OCI-LY1 (cell line): ENCODE measurements at regions not wholly inside any gene's neighbourhood (a gene's known extent, or its start where the extent isn't known, plus 50 kb on each side); places are given as distances from the start of the nearest gene placed in this dataset.

Experiments
- EZH2 ChIP-seq: fragments of 200-600 bp; sonication (generic), shearing (Covaris generic); IDR thresholded peaks from 2 replicates; pipeline ENCODE4 v1.8.0; 2017; ENCODE audit warnings: borderline replicate concordance, mixed run types, mild to moderate bottlenecking, antibody characterized with exemption, low read length, moderate library complexity, mixed read lengths
- TF ChIP-seq, protein P1 (sequence below): fragments of 200-600 bp; sonication (generic), shearing (Covaris generic); IDR thresholded peaks from 2 replicates; pipeline ENCODE4 v1.5.1; 2017; ENCODE audit warnings: mild to moderate bottlenecking, antibody characterized with exemption, low read length, moderate library complexity, mixed read lengths

DNA sequence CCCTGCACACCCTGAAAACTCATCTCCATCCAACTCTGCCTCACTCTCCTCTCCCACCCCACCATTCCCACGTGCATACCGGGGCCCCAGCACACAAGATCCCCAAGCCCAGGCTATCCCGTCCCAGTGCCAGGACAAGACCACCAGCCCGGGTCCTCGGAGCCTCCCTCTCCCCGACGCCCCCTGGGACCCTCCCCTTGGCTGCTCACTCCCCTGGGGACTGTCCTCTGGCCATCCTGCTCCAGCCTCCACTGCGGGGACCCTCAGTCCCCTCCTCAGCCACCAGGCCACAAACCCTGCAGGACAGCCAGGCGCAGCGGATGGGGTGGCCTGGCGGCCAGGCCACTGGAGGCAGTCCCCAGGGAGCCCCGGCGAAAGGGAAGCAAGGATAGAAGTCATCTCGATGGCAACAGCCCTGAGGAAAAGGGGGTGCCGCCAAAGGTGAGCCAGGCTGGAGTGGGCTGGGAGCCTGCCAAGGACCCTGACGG, 62.8 kb downstream of the C9orf50 start:
- TF ChIP-seq, protein P1, sequence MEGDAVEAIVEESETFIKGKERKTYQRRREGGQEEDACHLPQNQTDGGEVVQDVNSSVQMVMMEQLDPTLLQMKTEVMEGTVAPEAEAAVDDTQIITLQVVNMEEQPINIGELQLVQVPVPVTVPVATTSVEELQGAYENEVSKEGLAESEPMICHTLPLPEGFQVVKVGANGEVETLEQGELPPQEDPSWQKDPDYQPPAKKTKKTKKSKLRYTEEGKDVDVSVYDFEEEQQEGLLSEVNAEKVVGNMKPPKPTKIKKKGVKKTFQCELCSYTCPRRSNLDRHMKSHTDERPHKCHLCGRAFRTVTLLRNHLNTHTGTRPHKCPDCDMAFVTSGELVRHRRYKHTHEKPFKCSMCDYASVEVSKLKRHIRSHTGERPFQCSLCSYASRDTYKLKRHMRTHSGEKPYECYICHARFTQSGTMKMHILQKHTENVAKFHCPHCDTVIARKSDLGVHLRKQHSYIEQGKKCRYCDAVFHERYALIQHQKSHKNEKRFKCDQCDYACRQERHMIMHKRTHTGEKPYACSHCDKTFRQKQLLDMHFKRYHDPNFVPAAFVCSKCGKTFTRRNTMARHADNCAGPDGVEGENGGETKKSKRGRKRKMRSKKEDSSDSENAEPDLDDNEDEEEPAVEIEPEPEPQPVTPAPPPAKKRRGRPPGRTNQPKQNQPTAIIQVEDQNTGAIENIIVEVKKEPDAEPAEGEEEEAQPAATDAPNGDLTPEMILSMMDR: no peak
- TF ChIP-seq EZH2: no peak
